Panc1 (cell line): ENCODE measurements at regions not wholly inside any gene's neighbourhood (a gene's known extent, or its start where the extent isn't known, plus 50 kb on each side); places are given as distances from the start of the nearest gene placed in this dataset.
"Not testable (repeated sequence)": the region's sequence is repeated elsewhere in the genome, so short reads cannot be mapped to it uniquely, and the experiment has no call there.

ENCODE experiments used
- CTCF ChIP-seq: fragments of 450-650 bp; IDR thresholded peaks from 2 replicates; pipeline ENCODE4 v1.5.1; 2017; ENCODE audit warnings: mild to moderate bottlenecking
- POLR2AphosphoS5 ChIP-seq: IDR thresholded peaks from 2 replicates; pipeline ENCODE4 v1.6.1; 2012; ENCODE audit warnings: mild to moderate bottlenecking, low read depth, low read length, moderate library complexity
- REST ChIP-seq, 2 experiments: IDR thresholded peaks; 2 replicates each; pipeline ENCODE4 v1.6.1; 2011 to 2012; ENCODE audit warnings: low read depth in 2 of 2, control low read depth in 1 of 2, low read length in 1 of 2, mild to moderate bottlenecking in 1 of 2, moderate library complexity in 1 of 2; ENCODE audit not compliant: insufficient read depth in 1 of 2
- SIN3A ChIP-seq: IDR thresholded peaks from 2 replicates; pipeline ENCODE4 v1.6.1; 2012; ENCODE audit warnings: low read depth, mild to moderate bottlenecking, low read length, moderate library complexity, borderline replicate concordance; ENCODE audit not compliant: insufficient read depth

GRCh38 chr16:29145486-29146225 lies 160.8 kb downstream of the LAT start:
- TF ChIP-seq CTCF; REST (IDR thresholded peaks at IDR 0.05; ENCODE audit: insufficient read depth in 1 of 2, low read depth in 2 of 2, low read length in 1 of 2); POLR2AphosphoS5; SIN3A: not testable (repeated sequence)
